DMS53 (cell line): ENCODE measurements at regions not wholly inside any gene's neighbourhood (a gene's known extent, or its start where the extent isn't known, plus 50 kb on each side); places are given as distances from the start of the nearest gene placed in this dataset.
"Not testable (repeated sequence)": the region's sequence is repeated elsewhere in the genome, so short reads cannot be mapped to it uniquely, and the experiment has no call there.

Experiments used
- DNase-seq: peaks from one replicate; lab custom pipeline; 2025; lab: John Stamatoyannopoulos, UW

- DNase-seq: not testable (repeated sequence)
Observed at GRCh38 chr2:37722971-37723370, 51.5 kb upstream of the CDC42EP3 start.

DNA sequence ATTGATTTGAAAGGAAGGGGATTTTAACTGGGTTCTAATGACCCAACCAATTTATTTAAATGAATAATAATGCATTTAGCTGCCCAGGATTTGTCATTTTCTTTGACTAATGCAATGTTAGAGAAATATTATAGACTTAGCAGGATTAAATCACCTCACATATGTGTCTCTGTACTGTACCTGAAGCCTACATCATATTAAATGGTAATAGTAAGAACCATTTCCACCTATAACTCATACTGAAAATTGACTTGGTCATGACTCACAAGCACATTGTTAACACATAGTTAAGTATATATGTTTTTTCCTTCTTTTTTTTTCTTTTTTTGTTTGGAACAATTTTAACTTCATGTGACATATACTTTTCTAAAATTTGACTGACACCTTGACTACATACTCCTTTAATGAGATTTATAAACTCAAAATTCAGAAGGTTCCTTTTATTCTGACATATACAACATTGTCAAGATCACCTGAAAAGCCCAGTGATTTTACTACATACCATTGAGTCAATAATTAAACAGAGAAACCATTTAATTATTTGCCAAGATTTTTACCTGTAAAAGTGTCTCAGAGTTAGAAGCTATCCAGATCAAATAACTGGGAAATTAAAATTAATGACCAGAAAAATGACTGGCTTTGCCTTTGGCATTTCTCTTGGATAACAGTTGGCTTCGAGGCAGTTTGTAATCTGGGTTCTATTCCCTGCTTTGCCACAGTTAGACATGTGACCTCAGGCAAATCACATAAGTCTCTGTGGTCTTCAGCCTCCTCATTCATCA lies 58.8 kb upstream of the CDC42EP3 start:
- DNase-seq: no peak

- DNase-seq: not testable (repeated sequence)
Observed at GRCh38 chr2:37732412-37732811, 61.0 kb upstream of the CDC42EP3 start.

DNA sequence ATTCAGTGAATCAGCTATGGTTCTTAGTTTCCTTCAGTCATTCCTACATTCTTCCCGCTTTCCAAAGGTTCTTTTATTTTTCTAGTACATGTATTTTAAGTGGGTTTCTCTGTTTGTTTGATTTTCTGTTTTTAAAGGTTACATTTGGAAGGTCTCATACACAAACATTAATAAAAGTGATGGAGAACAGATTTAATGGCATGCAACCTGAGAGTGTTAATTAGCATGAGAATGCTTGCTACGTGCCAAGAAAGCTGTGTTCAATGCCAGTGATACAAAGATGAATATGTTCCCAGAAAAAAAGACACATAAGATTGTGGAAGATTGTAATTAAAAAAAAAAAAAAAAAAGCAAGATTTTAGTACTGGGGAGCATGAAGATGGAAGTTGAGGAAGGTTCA lies 61.8 kb upstream of the CDC42EP3 start:
- DNase-seq: no peak

DNA sequence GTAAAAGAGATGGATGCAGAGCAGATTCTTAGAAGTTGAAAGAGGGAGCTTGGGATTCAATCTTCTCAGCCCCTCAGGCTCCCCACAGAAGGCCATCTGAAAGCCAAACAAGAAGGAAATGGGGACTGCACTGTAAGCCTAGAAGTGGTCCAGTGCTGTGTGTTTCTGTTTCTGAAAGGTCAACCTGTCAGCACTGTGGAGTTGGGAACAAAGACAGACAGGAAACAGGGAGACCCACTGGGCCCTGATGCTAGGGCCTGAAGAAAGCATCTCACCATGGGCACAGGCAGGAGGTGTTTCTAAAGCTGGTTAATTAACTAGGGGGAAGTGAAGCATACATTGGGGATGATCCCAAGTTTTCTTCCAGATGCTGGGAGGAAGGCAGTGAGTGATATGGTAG lies 62.5 kb upstream of the CDC42EP3 start:
- DNase-seq: not testable (repeated sequence)

DNA sequence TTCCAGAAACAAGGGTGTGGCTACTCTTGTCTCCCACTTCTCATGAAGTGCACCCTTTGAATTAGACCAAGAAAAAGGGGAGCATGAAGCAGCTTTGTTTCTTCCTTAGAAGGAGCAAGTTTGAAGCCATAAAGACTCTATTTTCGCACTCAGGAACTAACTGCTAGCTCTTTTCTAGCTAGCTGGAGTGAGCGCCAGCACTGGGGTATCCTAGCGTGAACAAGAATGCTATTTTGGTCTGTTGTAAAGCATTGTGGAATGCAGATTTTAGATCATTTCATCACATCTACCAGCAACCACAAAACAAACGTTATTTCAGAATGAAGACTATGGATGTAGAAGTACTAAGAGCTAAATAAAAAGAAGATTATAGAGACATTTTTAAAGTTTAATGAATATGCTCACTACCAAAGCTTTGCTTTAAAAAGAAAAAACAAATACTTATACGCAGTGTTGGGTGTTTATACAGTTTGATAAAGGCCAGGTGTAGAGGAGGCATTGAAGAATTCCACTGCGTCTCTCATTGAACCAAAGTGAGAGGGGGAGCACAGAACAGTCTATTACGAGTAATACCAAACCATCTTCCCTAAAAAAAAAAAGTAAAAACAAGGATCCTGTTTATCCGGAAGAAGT lies 63.6 kb upstream of the CDC42EP3 start:
- not testable (repeated sequence) for DNase-seq

- DNase-seq: not testable (repeated sequence)
Observed at GRCh38 chr2:37735524-37735910, 64.1 kb upstream of the CDC42EP3 start.

GRCh38 chr2:37737507-37737906 lies 66.1 kb upstream of the CDC42EP3 start:
- DNase-seq: no peak

- no peak for DNase-seq
Observed at GRCh38 chr2:37738266-37738885, 66.9 kb upstream of the CDC42EP3 start.

GRCh38 chr2:37739153-37739552 lies 67.7 kb upstream of the CDC42EP3 start:
- no peak for DNase-seq

- DNase-seq: no peak
Observed at GRCh38 chr2:37740164-37740739, 68.8 kb upstream of the CDC42EP3 start.

- no peak for DNase-seq
Observed at GRCh38 chr2:37742286-37742685, 70.8 kb upstream of the CDC42EP3 start.

DNA sequence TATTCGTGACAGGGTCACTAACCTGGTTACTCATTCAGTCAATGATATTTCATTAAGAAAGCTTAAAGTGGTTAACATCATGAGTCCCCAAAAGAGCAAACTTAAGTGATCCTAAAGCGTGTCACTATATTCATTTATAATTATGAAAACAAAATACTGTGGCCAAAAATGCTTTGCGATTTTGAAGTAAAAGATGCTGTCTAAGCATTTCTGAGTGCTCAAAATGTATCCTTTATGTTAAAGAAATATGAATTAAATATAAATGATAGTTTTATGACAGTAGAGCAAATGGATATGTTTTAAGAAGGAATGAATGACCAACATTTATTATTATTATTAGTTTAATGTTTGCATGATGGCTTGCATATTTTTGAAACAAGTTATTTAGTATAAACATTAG lies 72.6 kb upstream of the CDC42EP3 start:
- no peak for DNase-seq

DNA sequence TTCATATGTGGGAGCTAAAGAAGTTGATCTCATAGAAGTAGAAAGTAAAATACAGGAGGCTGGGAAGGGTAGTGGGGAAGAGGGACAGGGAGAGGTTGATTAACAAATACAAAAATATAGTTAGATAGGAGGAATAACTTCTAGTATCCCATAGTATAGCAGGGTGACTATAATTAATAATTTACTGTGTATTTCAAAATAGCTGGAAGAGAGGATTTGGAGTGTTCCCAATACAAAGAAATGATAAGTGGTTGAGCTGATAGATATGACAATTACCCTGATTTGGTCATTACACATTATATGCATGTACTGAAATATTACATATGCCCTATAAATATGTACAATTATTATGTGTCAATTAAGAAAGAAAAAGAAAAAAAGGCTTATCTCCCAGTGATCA lies 73.5 kb upstream of the CDC42EP3 start:
- DNase-seq: not testable (repeated sequence)

DNA sequence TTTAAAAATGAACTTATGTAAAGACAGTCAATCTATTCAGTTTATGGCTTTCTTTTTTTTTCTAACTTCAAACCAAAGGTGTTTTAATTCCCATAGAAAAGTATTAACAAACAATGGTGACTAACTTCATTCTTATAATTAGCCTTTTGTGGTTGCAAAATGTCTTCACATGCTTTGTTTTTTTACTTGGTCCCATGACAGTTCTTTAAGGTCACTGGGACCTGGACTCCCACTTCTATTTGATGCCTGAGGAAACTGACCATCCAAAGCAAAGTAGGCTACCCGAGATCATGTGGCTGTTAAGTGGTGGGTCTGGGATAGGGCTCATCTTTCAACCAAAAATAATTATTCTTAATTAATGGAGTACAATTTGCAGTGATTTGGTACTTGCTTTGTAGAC lies 74.6 kb upstream of the CDC42EP3 start:
- DNase-seq: not testable (repeated sequence)

DNA sequence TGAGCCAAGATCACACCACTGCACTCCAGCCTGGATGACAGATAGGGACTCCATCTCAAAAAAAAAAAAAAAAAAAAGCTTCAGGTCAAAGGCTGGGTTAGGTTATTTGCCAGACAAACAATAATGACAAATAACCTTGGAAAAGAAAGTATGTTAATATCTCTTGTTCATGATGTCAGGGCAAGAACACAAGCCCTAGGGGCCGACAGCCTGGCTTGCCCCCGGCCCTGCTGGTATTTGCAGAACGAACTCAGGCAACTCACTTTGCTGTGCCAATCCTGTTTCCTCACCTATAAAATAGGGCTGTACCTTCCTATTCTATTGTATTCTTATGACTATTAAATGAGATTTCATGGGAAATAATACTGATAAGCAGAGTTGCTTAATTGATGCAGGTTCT lies 75.4 kb upstream of the CDC42EP3 start:
- no peak for DNase-seq

- DNase-seq: no peak
Observed at GRCh38 chr2:37748541-37748940, 77.1 kb upstream of the CDC42EP3 start.

DNA sequence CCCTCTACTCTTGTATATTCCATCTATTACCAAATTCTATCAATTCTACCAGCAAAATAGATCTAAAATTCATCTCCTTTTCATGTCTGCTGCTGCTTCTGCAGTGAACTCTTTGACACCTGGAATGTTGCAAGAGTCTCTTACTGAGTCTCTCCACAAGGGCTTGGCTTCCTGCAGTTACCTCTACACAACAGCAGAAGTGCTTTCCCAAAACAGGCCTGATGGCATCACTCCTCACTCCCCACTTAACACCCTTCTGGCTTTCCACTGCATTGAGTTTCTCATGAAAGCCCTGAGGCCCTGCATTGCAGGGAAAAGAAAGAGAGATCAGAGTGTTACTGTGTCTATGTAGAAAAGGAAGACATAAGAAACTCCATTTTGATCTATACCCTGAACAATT lies 78.8 kb upstream of the CDC42EP3 start:
- not testable (repeated sequence) for DNase-seq

DNA sequence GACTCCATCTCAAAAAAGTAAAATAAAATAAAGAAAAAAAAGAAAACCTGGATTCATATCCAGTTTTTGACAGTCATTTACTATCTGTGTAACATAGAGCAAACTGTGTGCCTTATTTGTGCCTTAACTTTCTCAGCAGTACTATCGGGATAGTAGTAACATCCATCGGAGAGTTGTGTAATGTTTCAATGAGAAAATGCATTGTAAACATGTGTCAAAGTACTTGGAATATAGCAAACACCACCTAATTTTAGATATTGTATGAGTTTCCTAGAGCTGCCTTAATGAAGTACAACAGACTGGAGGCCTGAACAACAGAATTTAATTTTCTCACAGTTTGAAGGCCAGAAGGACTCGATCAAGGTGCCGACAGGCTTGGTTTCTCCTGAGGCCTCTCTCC lies 81.3 kb upstream of the CDC42EP3 start:
- DNase-seq: no peak

DNA sequence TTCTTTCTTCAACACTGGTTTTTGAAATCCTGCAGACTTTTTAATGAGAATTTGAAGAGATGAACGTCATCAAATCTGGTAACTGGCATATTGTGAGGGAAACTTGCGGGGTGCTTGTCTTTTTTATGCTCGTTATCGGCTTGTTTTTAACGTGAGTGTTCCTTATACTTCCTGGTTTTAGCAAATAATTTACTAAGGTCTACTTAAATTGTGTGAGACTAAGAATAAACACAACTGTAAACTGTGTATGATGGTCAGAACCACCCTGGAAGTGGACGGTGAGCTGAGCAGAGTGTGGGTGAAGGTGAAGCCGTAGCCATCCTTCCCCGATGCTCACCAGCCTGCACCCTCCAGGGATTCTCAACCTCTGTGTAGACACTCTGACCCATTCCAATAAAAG lies 82.3 kb upstream of the CDC42EP3 start:
- peak; percentile 55 for DNase-seq

DNA sequence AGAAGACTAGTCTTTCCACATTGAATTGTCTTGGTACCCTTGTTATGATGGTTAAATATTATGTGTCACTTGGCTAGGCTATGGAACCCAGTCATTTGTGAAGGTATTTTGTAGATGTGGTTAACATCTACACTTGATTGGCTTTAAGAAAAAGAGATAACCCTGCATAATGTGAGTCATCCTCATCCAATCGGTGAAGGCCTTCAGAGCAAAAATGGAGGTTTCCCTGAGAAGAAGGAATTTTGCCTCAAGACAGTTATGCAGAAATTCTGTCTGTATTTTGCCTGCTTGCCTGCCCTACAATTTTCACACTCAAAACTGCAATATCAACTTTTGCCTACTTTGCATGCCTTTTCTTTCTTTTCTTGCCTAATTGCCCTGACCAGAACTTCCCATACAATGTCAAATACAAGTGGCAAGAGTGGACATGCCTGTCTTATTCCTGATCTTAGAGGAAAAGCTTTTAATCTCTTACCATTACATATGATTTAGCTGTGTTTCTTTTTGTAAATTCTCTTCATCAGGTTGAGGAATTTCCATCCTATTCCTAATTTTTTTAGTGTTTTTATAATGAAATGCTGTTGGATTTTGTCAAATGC lies 84.6 kb upstream of the CDC42EP3 start:
- DNase-seq: not testable (repeated sequence)

- DNase-seq: not testable (repeated sequence)
Observed at GRCh38 chr2:37757456-37757855, 86.0 kb upstream of the CDC42EP3 start.
